ENCODE measurements at regions not wholly inside any gene's neighbourhood (a gene's known extent, or its start where the extent isn't known, plus 50 kb on each side); places are given as distances from the start of the nearest gene placed in this dataset.

GRCh38 chr16:65223335-65223734 lies 101.5 kb upstream of the CDH11 start:
- DNase-seq = no peak

DNA sequence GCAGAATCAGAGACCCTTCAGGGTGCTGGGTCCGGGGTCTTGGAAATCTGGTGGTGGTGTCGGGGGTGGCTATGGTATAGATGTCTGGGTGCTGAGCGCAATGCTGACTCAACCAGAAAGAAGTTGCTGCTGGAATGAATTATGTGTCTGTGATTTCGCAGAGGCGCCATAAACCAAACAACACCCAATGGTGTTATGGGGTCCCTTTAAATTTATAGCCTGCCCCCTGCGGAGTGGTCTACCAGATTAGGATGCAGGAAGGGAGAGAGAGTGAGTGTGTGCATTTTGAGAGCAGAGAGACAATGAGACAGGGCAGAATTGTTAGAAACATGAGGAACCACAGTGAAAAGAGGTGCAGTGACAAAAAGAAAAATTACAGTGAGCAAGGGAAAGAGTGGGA lies 100.7 kb upstream of the CDH11 start:
- DNase-seq = no peak

- DNase-seq = no peak
These were observed 100.2 kb upstream of the CDH11 start for GRCh38 chr16:65222049-65222448.

GRCh38 chr16:65219786-65220185 lies 97.9 kb upstream of the CDH11 start:
- DNase-seq = no peak

DNA sequence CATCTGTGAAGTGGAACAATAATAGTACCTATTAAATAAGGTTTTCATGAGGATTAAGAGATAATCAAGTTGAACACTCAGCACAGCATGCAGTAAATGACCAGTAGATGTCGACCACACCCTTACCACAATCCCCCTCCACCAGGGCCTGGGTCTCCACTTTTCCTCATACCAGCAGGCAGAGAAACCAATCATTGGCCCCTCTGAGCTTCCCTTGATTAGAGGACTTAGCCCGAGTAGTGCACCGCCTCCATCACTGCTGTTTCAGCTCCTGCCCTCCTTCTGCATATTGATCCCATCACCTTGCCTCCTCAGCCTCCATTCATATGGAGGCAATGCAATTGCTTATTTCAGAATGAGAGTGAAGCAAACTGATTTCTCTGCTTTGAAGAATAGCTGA lies 96.5 kb upstream of the CDH11 start:
- no peak for DNase-seq

- no peak for DNase-seq
These were observed 92.2 kb upstream of the CDH11 start for GRCh38 chr16:65213866-65214595.

- DNase-seq = no peak
These were observed 90.9 kb upstream of the CDH11 start for GRCh38 chr16:65212791-65213190.

- no peak for DNase-seq
These were observed 90.4 kb upstream of the CDH11 start for GRCh38 chr16:65212240-65212639.

- DNase-seq = no peak
These were observed 80.6 kb upstream of the CDH11 start for GRCh38 chr16:65202461-65202860.

DNA sequence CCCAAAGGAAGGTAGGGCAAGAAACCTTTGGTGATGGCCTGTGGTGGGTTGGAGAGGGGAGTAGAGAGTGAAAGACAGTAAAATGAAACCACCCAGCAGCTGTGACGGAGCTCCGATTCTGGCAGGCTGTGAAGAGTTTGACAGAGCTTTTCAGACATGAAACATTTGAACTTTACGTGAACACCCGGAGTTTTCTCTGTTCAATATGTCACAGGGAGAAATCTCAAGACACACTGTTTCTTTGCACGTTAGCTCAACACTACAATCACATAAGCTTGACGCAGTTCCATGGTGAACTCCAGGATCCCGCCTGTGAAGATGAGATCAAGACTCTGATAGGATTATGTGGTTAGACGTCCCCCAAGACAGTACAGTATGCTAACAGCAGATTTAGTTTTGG lies 79.6 kb upstream of the CDH11 start:
- no peak for DNase-seq

GRCh38 chr16:65200857-65201256 lies 79.0 kb upstream of the CDH11 start:
- DNase-seq = no peak

- DNase-seq = no peak
These were observed 78.4 kb upstream of the CDH11 start for GRCh38 chr16:65200156-65200773.

DNA sequence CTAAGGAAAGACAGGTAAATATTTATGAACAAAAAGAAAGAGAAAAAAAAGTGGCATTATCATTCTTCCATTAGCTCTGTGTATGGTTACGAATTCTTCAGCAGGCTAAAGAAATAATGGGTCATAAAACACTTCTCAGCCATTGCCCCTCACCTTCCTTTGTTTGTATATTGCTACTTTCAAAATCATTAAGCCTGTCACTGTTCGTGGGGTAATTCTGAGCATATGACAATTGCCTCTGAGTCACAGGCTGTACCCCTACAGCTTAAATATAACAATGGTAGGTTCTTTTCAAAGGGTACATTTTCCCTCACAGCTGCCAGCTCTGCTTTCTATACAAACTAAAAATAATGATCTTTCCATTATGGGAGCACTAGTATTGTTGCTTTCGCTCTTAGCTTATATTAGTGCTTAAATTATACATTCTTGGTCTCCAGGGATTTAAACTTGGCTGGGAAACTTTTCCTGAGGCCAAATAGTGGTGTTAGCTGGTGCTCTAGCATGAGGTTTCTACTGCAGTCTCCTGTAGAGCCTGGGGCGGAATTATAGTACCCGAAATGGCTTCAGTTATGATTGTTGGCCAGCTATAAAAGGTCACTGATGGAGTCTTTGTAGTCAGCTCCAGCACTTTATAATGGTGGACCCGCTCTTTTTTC lies 74.7 kb upstream of the CDH11 start:
- no peak for DNase-seq

DNA sequence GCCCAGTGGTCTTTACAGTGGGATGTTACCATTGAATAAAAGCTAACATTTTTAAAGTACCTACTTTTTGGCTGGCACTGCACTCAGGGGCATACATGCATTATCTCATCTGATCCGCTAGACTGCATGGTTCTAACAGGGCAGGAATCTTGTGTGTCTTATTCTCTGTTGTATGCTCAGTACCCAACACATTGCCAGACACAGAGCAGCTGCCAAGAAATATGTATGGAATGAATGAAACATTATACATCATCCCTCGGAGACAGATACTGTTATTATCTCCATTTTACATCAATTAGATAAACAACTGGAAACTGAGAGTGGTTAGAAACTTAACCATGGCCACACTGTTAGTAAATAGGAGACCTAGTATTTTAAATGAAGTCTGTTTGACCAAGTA lies 74.1 kb upstream of the CDH11 start:
- DNase-seq = no peak

GRCh38 chr16:65185241-65185778 lies 63.4 kb upstream of the CDH11 start:
- DNase-seq = no peak

- no peak for DNase-seq
These were observed 59.3 kb upstream of the CDH11 start for GRCh38 chr16:65181071-65181561.

DNA sequence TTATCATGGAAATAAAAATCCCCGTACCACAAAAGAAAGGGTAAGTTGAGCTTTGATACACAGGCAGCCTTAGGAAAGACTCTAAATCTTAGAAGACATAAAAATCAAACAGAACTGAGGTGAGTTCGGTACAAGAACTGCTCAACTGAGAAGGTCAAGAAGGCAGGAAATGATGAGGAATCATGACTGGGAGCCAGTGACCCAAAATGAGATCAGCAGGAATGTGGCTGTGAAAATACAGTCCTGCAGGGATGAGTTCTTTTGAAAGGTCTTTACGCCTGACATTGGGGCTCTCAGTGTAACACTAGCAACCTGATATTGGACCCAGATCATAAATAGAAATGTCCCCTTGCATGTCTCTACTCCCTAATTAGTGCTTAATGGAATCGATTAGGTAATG lies 56.3 kb upstream of the CDH11 start:
- no peak for DNase-seq

DNA sequence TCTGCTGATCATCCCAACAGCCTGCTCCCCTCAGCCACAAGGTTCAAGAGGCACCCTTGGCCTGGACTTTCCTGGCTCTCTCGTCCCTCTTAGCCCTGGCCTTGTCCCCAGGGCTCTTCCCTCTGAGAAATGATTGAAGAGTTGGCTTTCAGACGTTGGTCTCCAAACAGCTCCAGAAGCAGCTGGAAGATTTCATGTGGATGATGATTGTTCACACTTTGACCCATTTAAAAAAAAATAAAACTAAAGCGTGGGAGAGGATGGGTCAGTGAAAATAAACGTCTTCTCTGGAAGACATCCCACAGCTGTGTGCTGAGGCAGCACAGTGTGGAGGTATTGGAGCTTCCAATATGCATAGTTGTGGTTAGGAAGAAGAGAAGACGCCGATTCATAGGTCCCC lies 54.7 kb upstream of the CDH11 start:
- DNase-seq = no peak

GRCh38 chr16:65172356-65172755 lies 50.5 kb upstream of the CDH11 start:
- no peak for DNase-seq
